ENCODE measurements at regions not wholly inside any gene's neighbourhood (a gene's known extent, or its start where the extent isn't known, plus 50 kb on each side); places are given as distances from the start of the nearest gene placed in this dataset.
"Not testable (repeated sequence)": the region's sequence is repeated elsewhere in the genome, so short reads cannot be mapped to it uniquely, and the experiment has no call there.

GRCh38 chr13:50509771-50510441 lies 333.6 kb downstream of the DLEU7 start:
- Histone ChIP-seq H3K36me3 (no peaks in the 10 kb centered on the region), H3K9me3 (no peaks in the 10 kb centered on the region), H3K4me3 (no peak overlapping the region), H3K27me3 (no peaks in the 10 kb centered on the region), H3K27ac (no peak overlapping the region), H3K4me1 (peaks cover 23% of the 10 kb centered on the region)
- TF ChIP-seq CTCF (IDR thresholded peaks at IDR 0.05) (no peak), POLR2A (IDR thresholded peaks at IDR 0.05) (no peak), POLR2AphosphoS5 (IDR thresholded peaks at IDR 0.05; ENCODE audit: insufficient read depth in 1 of 2, low read depth in 1 of 2) (no peak)
- intact Hi-C loops (cut with DNase I): no loop called here
- DNase-seq (ENCODE audit: extremely low spot score in 2 of 2): no peak

- DNase-seq (ENCODE audit: extremely low spot score in 2 of 2); intact Hi-C loops (cut with DNase I); H3K9me3 ChIP-seq; H3K4me3 ChIP-seq; H3K27ac ChIP-seq; H3K36me3 ChIP-seq; H3K27me3 ChIP-seq: not testable (repeated sequence)
- H3K4me1 ChIP-seq: peaks cover 23% of the 10 kb centered on the region
Measured at GRCh38 chr13:50510885-50511545, 332.5 kb downstream of the DLEU7 start.

- no peaks in the 10 kb centered on the region for H3K9me3 ChIP-seq
- H3K4me1 ChIP-seq: peaks cover 23% of the 10 kb centered on the region
- TF ChIP-seq POLR2AphosphoS5 (IDR thresholded peaks at IDR 0.05; ENCODE audit: insufficient read depth in 1 of 2, low read depth in 1 of 2): no peak
- TF ChIP-seq POLR2A (IDR thresholded peaks at IDR 0.05): no peak
- TF ChIP-seq CTCF (IDR thresholded peaks at IDR 0.05): no peak
- H3K27me3 ChIP-seq: no peaks in the 10 kb centered on the region
- H3K4me3 ChIP-seq: peak overlapping the region in 1 of 2 donors; percentile 29
- intact Hi-C loops (cut with DNase I): no loop called here
- H3K27ac ChIP-seq: peak overlapping the region; percentile 74
- DNase-seq (ENCODE audit: extremely low spot score in 2 of 2): no peak
- H3K36me3 ChIP-seq: no peaks in the 10 kb centered on the region
Measured at GRCh38 chr13:50511877-50512341, 331.6 kb downstream of the DLEU7 start.

- intact Hi-C loops (cut with DNase I): no loop called here
- TF ChIP-seq POLR2AphosphoS5 (IDR thresholded peaks at IDR 0.05; ENCODE audit: insufficient read depth in 1 of 2, low read depth in 1 of 2) (peak in 1 of 2 donors; percentile 9), CTCF (IDR thresholded peaks at IDR 0.05) (no peak), POLR2A (IDR thresholded peaks at IDR 0.05) (no peak)
- Histone ChIP-seq H3K27ac (peak overlapping the region; percentile 74), H3K36me3 (no peaks in the 10 kb centered on the region), H3K27me3 (no peaks in the 10 kb centered on the region), H3K4me1 (peaks cover 23% of the 10 kb centered on the region), H3K9me3 (no peaks in the 10 kb centered on the region), H3K4me3 (peak overlapping the region; percentile 29)
- DNase-seq (ENCODE audit: extremely low spot score in 2 of 2): no peak
Measured at GRCh38 chr13:50512474-50513299, 330.8 kb downstream of the DLEU7 start.

GRCh38 chr13:50513300-50513877 lies 330.1 kb downstream of the DLEU7 start:
- Histone ChIP-seq H3K4me1 (peaks cover 23% of the 10 kb centered on the region), H3K9me3 (no peaks in the 10 kb centered on the region), H3K4me3 (no peak overlapping the region), H3K27ac (peak overlapping the region; percentile 74), H3K27me3 (no peaks in the 10 kb centered on the region), H3K36me3 (no peaks in the 10 kb centered on the region)
- no peak for DNase-seq (ENCODE audit: extremely low spot score in 2 of 2)
- intact Hi-C loops (cut with DNase I): no loop called here
- TF ChIP-seq CTCF (IDR thresholded peaks at IDR 0.05) (no peak), POLR2A (IDR thresholded peaks at IDR 0.05) (no peak)

All from vagina (tissue), 2 donors.